GM19238 (cell line): ENCODE measurements at regions not wholly inside any gene's neighbourhood (a gene's known extent, or its start where the extent isn't known, plus 50 kb on each side); places are given as distances from the start of the nearest gene placed in this dataset.
"Not testable (repeated sequence)": the region's sequence is repeated elsewhere in the genome, so short reads cannot be mapped to it uniquely, and the experiment has no call there.

Source experiments
- DNase-seq: peaks from one replicate; pipeline ENCODE4 v3.0.0; 2011; ENCODE audit warnings: low spot score; ENCODE audit not compliant: insufficient read length

DNA sequence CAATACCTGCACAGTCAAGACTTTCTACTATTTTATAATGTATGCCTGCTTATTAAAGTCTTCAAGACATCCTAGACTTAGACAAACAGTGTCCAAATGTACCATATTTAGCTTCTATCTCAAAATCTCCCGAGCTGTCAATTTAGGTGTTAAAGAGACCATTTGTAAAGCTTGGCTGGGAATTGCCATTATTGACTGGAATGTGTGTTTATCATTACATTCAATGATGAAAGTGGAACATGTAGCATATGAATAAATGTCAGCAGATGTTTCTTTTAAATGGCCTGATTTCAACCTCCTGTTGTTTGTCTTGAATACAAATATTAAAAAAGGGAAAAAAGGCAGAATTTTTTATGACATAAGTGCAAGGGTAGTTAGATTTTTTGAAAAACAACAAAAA, 572.3 kb downstream of the PRKD1 start:
- DNase-seq, result no peak

GRCh38 chr14:29355846-29356245, 571.8 kb downstream of the PRKD1 start:
- DNase-seq, result no peak

DNA sequence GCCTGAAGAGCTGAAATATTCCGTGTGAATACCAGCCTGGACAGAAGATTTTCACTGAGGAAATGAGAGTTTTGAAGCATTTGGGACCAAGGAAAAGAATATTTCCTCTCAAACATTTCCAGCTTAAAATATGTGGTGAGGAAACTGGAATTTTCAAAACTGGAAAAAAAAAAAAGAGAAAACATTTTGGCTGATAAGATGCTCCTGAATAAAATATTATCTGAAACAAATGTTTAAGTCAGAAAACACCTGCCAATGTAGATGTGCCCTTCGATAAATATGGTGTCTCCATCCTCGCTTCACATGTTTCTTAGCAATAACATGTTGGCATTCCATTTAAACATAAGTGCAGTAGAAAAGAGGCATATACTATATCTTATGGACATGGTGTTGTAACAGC, 567.0 kb downstream of the PRKD1 start:
- no peak for DNase-seq

GRCh38 chr14:29370024-29370423, 557.6 kb downstream of the PRKD1 start:
- DNase-seq, result no peak

DNA sequence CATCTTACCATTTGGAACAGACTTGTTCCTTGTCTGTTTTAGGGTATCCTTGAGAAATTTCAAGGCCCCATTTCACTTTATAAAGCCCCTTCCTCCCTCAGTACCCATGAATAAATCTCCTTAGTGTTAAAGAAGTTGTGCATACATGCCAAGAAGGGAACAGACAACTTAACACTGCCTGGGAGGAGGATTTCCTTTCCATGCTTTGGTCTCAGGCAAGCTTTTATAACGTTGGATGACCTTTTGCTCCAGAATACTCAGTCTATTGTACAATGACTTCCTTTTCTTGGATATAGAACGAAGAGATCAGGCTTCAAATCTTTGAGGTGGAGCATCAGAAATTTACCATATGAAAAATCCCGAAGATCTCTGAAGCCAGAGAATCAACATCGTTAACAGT, 551.4 kb downstream of the PRKD1 start:
- no peak for DNase-seq

GRCh38 chr14:29380826-29381225, 546.8 kb downstream of the PRKD1 start:
- no peak for DNase-seq

DNA sequence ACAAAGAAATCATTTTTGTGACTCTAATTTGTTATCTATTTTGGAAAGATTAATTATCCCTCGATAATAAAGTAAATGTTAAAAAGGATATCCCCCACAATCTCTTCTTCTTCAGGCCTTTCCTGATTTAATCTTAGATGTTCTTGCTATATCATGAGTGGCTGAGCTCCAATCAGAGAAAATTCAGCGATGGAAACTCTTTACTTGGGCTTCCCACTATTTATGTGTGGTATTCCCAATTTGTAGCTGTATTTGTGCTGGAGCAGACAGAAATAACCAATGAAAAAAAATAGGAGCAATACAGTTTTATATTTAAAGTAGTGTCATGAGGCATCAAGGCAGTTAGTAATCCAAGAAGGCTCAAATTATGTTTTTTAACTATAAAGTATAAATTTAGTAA, 539.1 kb downstream of the PRKD1 start:
- no peak for DNase-seq

GRCh38 chr14:29390081-29390832, 537.4 kb downstream of the PRKD1 start:
- DNase-seq, result no peak

- DNase-seq, result no peak
Measured at GRCh38 chr14:29391231-29391630, 536.4 kb downstream of the PRKD1 start.

DNA sequence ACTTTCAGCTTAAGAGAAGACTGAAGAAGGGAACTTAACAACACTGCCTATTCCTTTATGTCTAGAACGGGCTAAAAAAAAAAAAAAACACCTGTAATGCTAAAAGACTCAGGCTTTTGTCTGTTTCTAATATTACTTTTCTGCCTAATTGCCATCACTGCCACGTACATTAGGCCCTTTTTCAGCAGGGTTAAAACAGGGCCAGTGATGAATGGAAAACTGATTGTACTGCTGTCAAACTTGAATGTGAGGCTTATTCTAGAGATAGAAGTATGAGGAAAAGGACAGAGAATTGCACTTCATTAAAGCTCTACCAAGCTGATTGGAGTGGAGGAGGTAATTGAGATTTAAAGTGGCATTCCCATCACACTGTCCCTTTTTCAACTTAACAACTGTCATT, 535.8 kb downstream of the PRKD1 start:
- no peak for DNase-seq

DNA sequence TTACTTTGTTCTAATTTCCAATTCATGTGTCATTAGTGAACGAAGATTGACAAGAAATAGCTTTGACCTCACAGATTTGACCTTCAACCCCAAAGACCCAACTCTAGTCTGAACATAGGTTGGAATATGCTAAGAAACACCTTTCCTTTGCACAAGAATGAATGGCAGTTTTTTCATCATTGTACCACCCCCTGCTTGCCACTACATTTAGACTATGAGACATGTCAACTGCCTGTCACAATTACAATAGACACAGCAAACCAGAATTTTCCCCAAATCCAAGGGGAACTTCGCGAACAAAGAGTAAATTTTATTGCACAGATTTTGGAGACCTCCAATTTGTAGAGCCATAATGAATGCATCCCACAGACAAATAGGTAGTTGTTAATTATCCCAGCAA, 535.4 kb downstream of the PRKD1 start:
- no peak for DNase-seq

GRCh38 chr14:29403091-29403490, 524.6 kb downstream of the PRKD1 start:
- DNase-seq, result no peak

- no peak for DNase-seq
Measured at GRCh38 chr14:29410581-29410980, 517.1 kb downstream of the PRKD1 start.

- DNase-seq, result not testable (repeated sequence)
Measured at GRCh38 chr14:29414931-29415330, 512.7 kb downstream of the PRKD1 start.

GRCh38 chr14:29419736-29420135, 507.9 kb downstream of the PRKD1 start:
- no peak for DNase-seq

DNA sequence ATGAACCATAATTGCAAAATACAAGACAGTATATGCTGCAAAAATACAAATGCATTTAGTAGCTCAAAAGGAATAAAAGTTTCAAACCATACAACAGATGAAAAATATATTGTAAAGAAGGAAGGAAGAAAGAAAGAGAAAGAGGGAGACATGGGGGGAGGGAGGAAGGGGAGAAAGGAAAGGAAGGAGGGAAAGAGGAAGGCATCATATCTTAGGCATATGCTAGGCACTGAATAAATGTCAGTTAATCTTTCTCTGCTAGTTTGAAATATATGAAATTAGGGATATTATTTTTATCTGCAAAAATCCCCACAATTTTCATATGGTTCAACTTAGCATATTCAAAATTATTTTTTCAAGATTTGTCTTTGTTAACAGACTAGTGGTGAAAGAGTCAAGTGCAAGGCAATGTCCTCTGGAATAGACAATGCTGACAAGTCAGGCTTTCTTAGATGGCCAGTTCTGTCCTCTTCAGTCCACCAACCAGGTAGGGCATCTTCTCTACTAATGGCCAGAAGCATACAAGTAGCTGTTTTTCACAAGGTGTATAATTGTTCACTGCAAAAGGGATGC, 506.4 kb downstream of the PRKD1 start:
- no peak for DNase-seq

DNA sequence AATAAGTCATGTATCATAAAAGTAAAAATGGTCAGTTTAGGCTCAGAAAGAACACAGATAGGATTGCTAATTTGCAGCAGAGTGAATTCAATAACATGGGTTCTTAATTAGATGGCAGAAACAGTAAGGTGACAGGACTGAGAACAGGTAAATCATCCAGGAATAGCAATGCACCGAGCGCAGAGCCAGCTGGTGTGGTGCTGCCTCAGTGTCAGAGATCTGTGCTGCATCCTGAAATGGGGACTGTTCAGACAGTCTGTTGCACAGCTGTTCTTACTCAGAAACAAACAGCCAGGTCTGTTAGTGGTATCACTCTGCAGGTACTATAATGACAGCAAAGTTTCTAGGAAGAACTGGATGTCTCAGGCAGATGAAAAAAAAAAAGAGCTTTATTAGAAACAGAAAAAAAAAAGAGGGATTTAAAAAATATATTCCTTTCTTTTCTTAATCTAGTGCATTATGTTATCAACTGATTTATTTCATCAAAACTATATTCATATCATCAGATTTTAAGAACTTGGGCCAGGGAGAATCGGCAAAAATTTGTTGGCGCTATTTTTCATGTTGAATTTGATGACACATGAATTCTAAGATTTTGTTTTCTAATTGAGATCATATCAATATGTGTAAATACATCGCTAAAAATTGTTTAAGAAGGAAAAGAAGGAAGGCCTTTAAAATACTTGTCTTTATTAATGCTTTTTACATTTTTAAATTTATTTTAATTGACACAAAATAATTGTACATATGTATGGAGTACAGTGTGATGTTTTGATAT, 501.8 kb downstream of the PRKD1 start:
- DNase-seq, result no peak

DNA sequence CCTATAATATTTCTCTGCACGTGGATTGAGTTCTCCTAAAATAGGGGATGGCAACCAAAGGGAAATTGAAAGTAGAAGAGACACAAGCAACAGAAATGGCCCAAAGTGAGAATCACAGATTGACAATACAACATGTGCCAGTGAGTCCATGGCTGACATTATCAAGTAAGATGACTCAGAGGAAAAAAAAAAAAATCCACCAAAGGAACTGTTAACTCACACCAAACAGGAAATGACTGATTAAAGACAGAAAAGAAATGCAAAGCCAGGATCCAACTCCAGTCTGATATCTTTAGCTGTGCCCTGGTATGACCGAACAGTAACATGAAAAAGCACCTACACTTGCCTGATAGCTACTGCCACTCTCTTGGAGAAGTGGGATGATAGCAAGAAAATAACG, 485.0 kb downstream of the PRKD1 start:
- DNase-seq, result no peak

- no peak for DNase-seq
Measured at GRCh38 chr14:29444216-29444615, 483.4 kb downstream of the PRKD1 start.

DNA sequence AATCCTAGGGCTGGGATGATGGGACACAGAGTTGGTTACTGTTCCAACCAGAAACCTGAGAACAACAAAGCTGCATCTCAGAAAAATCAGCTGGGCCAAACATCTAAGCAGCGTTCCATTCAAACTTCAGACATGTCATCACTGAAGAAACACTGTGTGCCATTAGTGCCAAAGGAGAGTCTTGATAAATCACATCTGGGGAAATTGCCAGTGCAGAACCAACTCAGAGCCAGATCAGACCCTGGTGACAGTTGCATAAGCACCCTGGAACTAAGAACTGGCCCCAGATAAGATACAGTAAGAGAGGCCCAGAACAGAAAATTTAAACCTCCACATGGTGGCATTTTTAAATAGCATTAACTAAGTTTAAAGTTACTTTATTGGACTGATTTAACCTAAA, 482.8 kb downstream of the PRKD1 start:
- DNase-seq, result no peak

DNA sequence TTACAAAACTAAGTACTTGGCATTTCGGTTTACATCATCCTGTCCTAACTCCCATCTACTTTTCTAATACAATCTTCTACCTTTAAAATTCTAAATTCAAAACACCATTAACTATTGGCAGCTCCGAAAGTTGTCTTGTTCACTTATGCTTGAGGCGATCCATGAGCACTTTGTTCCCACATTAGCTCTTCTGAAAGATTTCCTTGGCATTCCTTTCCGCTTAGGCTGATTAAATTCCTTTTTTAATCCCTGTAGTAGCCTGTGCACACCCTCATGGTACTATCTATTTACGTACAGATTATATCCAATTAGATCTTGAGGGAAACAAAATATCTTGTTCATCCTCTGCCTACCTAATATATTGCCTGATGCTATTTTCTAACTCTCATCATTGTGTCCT, 480.7 kb downstream of the PRKD1 start:
- no peak for DNase-seq

DNA sequence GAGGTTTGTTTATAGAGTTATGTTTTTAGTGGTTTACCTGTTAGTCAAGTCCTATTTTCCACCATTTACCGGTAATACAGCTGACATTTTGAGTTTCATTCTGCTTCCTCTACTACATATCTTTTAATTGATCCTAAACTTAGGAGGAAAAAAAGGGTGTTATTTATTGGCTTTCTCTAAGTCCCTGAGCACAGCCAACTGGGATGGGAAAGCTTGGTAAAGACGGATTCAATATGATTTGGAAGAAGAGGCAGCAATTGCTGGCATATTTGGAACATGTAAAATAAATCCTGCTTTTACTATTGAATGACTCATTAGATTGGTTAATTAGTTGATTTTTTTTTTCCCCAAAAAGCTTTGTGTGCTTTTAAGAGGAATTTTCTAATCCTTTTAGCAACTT, 475.7 kb downstream of the PRKD1 start:
- no peak for DNase-seq

DNA sequence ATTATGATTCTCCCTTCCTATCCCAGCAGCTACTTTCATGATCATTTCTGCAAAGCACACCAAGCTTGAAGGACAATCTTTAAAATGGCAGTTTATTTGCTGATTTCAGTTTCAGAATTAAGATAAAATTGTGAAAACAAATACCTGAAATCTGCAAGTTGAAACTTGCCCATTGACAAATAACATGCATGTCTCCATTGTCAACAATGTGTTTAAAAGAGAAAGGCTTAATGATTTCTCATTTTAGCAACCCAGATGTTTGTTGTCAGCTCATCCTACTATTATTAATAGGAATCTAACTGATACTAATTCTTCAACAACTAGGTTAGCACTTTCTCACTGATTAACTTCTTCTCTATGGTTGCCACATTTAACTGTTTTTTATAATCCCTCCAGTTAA, 474.6 kb downstream of the PRKD1 start:
- no peak for DNase-seq
